Endothelial cell of umbilical vein (primary cell): ENCODE measurements at regions not wholly inside any gene's neighbourhood (a gene's known extent, or its start where the extent isn't known, plus 50 kb on each side); places are given as distances from the start of the nearest gene placed in this dataset.

Experiments
- EZH2 ChIP-seq: IDR thresholded peaks from 2 replicates; pipeline ENCODE4 v1.6.1; 2012; ENCODE audit warnings: borderline replicate concordance, low read depth, mild to moderate bottlenecking, moderate library complexity, low read length, inconsistent platforms; ENCODE audit not compliant: severe bottlenecking
- GATA2 ChIP-seq: IDR thresholded peaks from 2 replicates; pipeline ENCODE4 v1.7.0; 2011; ENCODE audit warnings: low read depth, mild to moderate bottlenecking, moderate library complexity, mixed read lengths, low read length; ENCODE audit not compliant: insufficient read length, insufficient read depth
- MAX ChIP-seq: IDR thresholded peaks from 2 replicates; pipeline ENCODE4 v1.6.1; 2011; ENCODE audit not compliant: insufficient read depth, insufficient read length
- POLR2A ChIP-seq: IDR thresholded peaks from 2 replicates; pipeline ENCODE4 v1.6.1; 2012; ENCODE audit warnings: low read depth, mild to moderate bottlenecking, control low read depth, low read length
- POLR2AphosphoS5 ChIP-seq: IDR thresholded peaks from 2 replicates; pipeline ENCODE4 v1.6.1; 2012; ENCODE audit warnings: low read depth, mild to moderate bottlenecking, control low read depth, low read length, moderate library complexity; ENCODE audit not compliant: insufficient read depth
- TF ChIP-seq, protein P1 (sequence below), 2 donors: IDR thresholded peaks; 1 replicate in 1 of 2; 2 replicates in 1 of 2; pipeline ENCODE4 v1.5.1; 2011; ENCODE audit warnings: low read length in 2 of 2, mild to moderate bottlenecking in 2 of 2, moderate library complexity in 2 of 2, control low read depth in 1 of 2, inconsistent platforms in 1 of 2, low read depth in 1 of 2; ENCODE audit not compliant: insufficient read depth in 1 of 2; ENCODE audit errors: extremely low read depth in 1 of 2

- TF ChIP-seq, protein P1, sequence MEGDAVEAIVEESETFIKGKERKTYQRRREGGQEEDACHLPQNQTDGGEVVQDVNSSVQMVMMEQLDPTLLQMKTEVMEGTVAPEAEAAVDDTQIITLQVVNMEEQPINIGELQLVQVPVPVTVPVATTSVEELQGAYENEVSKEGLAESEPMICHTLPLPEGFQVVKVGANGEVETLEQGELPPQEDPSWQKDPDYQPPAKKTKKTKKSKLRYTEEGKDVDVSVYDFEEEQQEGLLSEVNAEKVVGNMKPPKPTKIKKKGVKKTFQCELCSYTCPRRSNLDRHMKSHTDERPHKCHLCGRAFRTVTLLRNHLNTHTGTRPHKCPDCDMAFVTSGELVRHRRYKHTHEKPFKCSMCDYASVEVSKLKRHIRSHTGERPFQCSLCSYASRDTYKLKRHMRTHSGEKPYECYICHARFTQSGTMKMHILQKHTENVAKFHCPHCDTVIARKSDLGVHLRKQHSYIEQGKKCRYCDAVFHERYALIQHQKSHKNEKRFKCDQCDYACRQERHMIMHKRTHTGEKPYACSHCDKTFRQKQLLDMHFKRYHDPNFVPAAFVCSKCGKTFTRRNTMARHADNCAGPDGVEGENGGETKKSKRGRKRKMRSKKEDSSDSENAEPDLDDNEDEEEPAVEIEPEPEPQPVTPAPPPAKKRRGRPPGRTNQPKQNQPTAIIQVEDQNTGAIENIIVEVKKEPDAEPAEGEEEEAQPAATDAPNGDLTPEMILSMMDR (IDR thresholded peaks at IDR 0.05; ENCODE audit: extremely low read depth in 1 of 2, insufficient read depth in 1 of 2, low read depth in 1 of 2, low read length in 2 of 2), result no peak
- TF ChIP-seq MAX (no peak), EZH2 (no peak), POLR2A (no peak), POLR2AphosphoS5 (no peak), GATA2 (no peak)
Measured at GRCh38 chr16:63575041-63575440, 1538.8 kb upstream of the CDH8 start.
